GM12864 (cell line): ENCODE measurements at regions not wholly inside any gene's neighbourhood (a gene's known extent, or its start where the extent isn't known, plus 50 kb on each side); places are given as distances from the start of the nearest gene placed in this dataset.

Experiments used
- DNase-seq: peaks from one replicate; pipeline ENCODE4 v3.0.0-alpha.2; 2011; ENCODE audit warnings: low read depth
- H3K4me3 ChIP-seq: 2 replicates; pipeline ENCODE4 v1.5.1; 2011; ENCODE audit warnings: mild to moderate bottlenecking, low read depth, low read length, control low read depth
- TF ChIP-seq, protein P1 (sequence below): IDR thresholded peaks from 2 replicates; pipeline ENCODE4 v1.5.1; 2011; ENCODE audit warnings: low read depth, mild to moderate bottlenecking, moderate library complexity, low read length, control low read depth, inconsistent platforms; ENCODE audit errors: missing control alignments

DNA sequence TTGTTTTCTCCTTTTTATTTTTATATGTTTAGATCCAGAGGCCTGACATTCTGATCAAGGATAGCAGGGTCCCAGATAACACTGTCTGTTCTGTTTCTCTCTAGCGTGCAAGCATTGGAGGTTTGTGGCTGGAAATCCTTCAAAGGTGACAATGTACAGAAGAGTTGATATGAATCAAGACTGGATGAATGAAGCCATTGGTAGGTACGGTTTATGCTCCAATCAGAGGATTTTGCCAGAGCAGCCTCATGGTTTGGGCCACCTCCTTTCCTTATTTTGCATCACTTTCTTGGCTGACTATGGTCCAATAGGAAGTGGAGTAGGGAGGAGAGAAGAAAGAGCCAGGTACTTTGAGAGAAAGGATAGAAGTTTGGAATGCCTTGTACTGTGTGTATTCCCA, 484.8 kb upstream of the JAG1 start:
- DNase-seq = no peak
- H3K4me3 ChIP-seq = no peak overlapping the region
- TF ChIP-seq, protein P1, sequence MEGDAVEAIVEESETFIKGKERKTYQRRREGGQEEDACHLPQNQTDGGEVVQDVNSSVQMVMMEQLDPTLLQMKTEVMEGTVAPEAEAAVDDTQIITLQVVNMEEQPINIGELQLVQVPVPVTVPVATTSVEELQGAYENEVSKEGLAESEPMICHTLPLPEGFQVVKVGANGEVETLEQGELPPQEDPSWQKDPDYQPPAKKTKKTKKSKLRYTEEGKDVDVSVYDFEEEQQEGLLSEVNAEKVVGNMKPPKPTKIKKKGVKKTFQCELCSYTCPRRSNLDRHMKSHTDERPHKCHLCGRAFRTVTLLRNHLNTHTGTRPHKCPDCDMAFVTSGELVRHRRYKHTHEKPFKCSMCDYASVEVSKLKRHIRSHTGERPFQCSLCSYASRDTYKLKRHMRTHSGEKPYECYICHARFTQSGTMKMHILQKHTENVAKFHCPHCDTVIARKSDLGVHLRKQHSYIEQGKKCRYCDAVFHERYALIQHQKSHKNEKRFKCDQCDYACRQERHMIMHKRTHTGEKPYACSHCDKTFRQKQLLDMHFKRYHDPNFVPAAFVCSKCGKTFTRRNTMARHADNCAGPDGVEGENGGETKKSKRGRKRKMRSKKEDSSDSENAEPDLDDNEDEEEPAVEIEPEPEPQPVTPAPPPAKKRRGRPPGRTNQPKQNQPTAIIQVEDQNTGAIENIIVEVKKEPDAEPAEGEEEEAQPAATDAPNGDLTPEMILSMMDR = no peak

DNA sequence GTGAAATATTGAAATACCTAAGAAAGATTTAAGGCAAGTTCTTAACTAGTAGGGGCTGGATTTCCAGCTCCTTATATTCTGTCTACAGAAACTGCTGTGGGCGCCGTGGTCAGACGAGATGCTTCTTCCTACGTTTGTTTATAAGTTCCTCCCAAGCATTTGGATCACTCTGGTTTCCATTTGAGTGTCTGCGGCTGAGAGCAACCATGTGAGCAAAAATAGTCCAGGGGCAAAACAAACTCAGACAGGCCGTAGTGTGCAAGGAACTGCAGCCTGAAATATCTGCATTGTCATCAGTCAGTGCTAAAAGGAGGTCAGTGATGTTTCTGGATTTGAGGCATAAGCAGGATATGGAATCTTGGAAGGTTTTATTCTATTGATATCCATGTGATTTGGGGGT, 485.9 kb upstream of the JAG1 start:
- DNase-seq = no peak
- H3K4me3 ChIP-seq = no peak overlapping the region
- TF ChIP-seq, protein P1 = no peak

DNA sequence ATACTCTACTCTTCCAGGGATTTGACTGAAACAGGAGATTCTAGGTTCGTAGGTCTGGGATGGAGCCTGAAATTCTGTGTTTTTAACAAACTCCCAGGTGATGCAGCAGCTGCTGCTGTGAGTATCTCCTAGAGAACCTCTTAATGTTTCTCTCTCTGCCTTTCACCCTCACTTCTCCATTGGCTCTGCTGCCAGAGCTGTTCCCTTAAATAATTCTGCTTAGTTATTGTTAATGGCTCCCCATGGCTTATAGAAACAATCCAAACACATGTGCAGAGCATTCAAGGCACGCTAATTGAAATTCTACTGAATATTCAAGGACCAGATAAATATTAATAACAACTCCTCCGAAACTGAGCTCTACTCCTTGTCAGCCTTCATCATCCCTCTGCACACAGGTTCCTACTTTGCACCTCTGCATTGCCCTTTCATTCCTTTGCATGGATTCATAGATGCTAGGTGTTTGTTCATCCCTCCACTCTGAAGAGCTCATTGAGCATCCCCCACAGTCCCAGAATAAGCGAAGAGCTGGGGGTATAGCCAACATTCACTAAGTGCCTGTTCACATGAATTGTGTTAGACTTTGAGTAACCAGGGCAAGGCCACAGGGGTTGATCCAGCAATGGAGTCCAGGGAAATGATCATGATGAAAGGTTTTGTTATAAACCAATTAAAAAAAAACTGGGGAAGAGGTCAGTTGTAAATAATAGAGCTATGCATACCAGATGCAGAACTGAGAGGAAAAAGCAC, 488.4 kb upstream of the JAG1 start:
- no peak for DNase-seq
- H3K4me3 ChIP-seq = no peak overlapping the region
- TF ChIP-seq, protein P1 = no peak

DNA sequence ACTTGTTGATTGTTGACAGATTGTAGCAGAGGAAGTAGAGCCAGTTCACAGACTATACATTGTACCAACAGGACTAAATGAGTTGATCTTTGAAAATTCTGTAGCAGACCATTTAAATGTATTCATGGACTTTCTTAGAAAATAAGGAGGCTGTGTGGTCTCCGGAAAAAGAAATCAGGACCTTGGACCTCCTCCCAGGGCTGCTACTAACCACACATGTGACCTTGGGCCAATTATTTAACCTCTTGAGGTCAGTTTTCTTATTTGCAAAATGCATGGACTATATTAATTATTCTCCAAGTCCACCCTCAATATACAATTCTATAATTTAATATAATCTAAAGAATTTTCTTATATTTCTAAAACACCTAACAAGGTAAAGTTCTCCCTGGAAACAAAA, 492.0 kb upstream of the JAG1 start:
- no peak for DNase-seq
- no peak overlapping the region for H3K4me3 ChIP-seq
- TF ChIP-seq, protein P1 = no peak

DNA sequence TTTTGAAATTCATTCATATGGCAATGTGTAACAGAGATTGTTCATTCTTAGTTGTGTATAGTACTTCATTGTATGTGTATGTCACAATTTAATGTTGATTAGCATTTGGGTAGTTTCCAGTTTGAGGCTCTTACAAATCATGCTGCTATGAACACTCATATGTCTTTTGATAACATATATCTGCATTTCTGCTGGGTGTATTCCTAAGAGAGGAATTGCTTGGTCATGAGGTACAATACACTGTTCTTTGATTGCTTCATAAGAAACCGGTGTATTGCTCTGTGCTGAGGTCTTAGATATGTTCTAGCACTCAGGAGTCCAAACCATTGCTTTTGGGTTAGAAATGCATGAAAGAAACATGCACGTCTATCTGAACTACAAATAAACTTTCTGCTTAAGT, 492.9 kb upstream of the JAG1 start:
- TF ChIP-seq, protein P1 = no peak
- DNase-seq = no peak
- no peak overlapping the region for H3K4me3 ChIP-seq

DNA sequence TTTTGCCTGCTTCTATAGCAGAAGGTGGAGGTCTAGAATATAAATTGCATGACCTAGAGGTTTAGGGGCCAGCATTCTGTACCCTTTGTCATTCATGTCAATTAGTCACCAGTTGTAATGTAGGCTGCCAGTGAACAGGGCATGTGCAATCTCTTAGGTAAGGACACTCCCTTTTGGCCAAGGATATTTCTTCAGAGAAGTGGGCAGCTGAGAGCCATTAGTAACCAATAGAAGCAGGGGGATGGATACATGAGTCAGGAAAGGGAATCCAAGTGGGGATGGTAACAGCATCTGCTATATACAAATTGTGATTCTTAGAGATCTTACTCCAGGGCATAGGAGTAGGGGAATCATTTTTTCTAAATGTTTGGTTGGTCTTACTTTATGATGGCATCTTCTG, 494.2 kb upstream of the JAG1 start:
- H3K4me3 ChIP-seq = no peak overlapping the region
- TF ChIP-seq, protein P1 = no peak
- DNase-seq = no peak

DNA sequence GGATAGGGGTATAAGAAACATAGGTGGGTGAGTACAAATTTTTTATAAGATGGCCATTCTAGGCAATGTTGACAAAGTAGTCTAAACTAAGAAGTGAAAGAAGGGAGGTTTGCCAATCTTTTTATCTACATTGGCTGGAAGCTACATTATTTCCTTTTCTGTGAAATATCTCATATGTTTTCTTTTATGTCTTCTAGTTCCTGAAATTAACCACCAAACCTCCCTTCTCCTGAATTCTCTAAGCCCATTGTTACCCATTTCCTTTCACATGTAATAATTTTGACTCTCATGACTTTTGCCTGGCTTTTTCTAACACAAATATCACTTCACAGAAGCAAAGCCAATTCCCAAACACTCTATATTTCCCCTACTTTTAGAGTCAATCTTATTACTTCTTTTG, 496.2 kb upstream of the JAG1 start:
- TF ChIP-seq, protein P1 = no peak
- no peak overlapping the region for H3K4me3 ChIP-seq
- DNase-seq = no peak
